Stomach (tissue), 4 donors: ENCODE measurements at regions not wholly inside any gene's neighbourhood (a gene's known extent, or its start where the extent isn't known, plus 50 kb on each side); places are given as distances from the start of the nearest gene placed in this dataset.

Experiments used
- CTCF ChIP-seq, 7 experiments: fragments of 450-650 bp in 4 of 7; fragments of 200-600 bp in 3 of 7; sonication (generic) in 3 of 7; IDR thresholded peaks; one replicate each; pipeline ENCODE4 v1.5.1; 2016 to 2019; ENCODE audit warnings: antibody characterized with exemption in 7 of 7, control low read depth in 2 of 7, mild to moderate bottlenecking in 1 of 7
- EP300 ChIP-seq: sonication (generic); formaldehyde crosslinking; IDR thresholded peaks from one replicate; pipeline ENCODE4 v1.6.1; 2017; ENCODE audit warnings: antibody characterized with exemption
- POLR2A ChIP-seq, 4 donors: fragments of 450-650 bp; IDR thresholded peaks; one replicate each; pipeline ENCODE4 v1.6.1; 2016; ENCODE audit warnings: antibody characterized with exemption in 4 of 4, control low read depth in 2 of 4, mild to moderate bottlenecking in 1 of 4, moderate library complexity in 1 of 4
- POLR2AphosphoS5 ChIP-seq, 3 donors: sonication (generic); formaldehyde crosslinking; IDR thresholded peaks; one replicate each; pipeline ENCODE4 v1.6.1; 2016; ENCODE audit warnings: antibody characterized with exemption in 3 of 3

- TF ChIP-seq POLR2AphosphoS5 (IDR thresholded peaks at IDR 0.05) = no peak
- TF ChIP-seq POLR2A (IDR thresholded peaks at IDR 0.05) = no peak
- no peak for TF ChIP-seq CTCF (IDR thresholded peaks at IDR 0.05)
- TF ChIP-seq EP300 = no peak
Measured at GRCh38 chr13:67740871-67741535, 510.9 kb upstream of the PCDH9 start.
